HG03108 (cell line): ENCODE measurements at regions not wholly inside any gene's neighbourhood (a gene's known extent, or its start where the extent isn't known, plus 50 kb on each side); places are given as distances from the start of the nearest gene placed in this dataset.
"Not testable (repeated sequence)": the region's sequence is repeated elsewhere in the genome, so short reads cannot be mapped to it uniquely, and the experiment has no call there.

Source experiments
- ATAC-seq: cut with Tn5 transposase; IDR thresholded peaks from one replicate; pipeline ENCODE4 v1.9.1; 2021; ENCODE audit warnings: moderate library complexity; ENCODE audit not compliant: unreplicated experiment

DNA sequence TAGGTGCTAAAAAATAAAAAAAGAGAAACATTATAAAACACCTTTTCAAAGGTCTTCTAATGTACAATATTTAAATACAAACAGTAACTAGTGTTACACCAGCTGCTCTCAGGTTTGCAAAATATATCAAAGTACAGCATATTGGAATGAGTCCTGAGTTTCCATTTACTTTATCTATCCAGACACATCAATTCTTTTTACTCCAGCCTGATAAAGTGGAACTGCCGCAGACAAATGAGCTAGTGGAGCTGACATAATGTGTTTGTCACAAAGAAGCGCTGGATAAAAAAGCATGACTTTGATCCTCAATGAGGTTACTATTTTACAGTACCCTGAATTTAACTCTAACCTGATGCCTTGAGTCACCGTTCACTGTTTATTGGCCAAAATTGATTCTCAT, 1243.1 kb downstream of the GATA3 start:
- no peak for ATAC-seq

DNA sequence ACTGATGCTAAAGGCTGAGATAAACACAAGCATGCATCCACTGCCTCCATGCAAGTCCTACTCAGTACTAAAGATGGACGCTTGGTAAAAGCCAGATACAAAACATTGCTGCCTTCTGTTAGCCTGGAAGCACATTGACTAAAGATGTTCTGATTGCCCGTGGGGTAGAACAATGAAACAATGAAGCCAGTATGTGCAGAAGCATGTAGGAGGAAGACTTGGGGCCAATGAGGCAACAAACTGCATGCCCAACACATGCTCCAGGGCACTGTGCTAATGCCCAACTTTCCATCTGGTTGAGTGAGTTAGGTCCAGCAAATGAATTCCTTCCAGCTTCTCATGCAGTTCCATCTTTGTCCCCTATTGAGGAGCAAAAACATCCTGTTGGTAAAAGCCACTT, 1245.5 kb downstream of the GATA3 start:
- ATAC-seq: no peak

DNA sequence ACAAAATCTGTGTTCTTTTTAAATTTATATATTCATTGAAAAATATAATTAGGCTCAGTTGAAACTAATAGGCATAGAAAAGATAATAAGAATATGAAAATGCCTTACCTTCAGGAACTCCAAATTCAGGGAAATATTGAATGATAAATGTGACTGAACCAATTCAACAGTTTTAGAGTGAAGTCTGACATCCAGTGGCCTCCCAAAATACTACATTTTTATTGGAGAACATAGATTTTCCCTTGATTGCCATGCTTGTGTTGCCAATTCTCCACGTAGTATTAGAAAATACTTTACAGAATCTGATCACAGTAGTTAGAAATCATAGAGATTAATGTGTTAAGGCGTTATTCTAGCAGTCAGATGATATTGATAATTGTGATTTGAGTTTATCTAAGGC, 1246.7 kb downstream of the GATA3 start:
- no peak for ATAC-seq

- ATAC-seq: no peak
Measured at GRCh38 chr10:9301554-9301953, 1247.1 kb downstream of the GATA3 start.

DNA sequence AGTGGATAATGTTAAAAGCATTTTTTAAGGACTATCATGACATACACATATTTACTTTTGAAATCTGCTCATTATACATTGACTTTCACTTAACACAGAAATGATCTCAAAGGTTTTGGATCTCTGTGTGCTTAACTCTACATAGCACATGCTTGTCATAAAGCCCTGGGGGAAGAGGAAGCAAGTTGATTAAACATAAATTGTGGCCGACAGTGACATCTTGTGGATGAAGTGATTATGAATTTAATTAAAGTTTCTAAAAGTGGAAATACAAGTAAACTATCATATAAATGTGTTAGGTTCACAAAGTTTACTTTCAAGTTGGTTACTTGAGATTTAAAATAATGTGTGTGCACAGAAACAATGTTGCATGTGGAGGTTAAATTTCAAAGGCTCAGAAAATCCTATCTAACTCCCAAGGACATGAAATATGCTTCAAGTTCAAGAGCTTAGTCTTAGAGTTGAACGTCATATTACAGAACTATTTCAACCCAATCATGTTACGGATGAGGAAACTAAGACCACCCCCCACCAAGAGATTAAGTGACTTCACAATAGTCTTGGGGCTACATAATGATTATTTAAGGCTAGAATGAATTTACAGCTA, 1247.8 kb downstream of the GATA3 start:
- no peak for ATAC-seq

GRCh38 chr10:9305018-9305655, 1250.6 kb downstream of the GATA3 start:
- ATAC-seq: no peak

DNA sequence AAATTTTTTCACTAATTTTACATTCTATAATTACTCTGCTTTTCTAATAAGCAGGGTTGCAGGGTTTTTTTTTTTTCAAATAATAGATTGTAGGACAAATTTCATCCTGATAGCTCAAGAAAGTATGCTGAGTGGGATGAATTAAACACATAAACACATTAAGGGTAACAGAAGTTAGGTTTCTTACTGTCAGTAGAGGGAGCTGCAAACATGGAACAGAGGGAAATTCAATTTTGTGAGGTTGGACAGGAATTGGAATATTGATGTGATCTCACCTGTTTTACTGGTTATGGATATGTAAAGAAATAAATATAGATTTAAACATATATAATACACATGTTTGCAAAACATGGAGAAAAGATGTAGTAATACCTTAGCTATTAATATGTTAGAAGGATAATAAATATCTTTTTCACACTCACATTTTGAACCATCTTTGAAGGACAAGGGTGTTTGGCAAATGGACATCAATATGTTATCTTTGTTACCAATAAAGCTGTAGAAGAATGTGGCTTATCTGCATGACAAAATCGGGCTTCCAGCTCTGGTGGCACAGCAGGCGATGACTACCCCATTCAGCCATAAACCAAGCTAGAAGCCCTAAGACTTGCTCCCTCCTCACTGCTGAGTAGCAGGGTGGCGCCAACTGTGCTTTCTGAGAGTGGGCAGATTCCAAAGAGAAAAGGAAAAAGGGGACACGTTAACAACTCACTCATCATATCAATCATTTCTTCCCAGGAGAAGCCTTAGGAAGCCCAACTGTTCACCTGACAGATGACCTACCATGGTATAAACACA, 1257.4 kb downstream of the GATA3 start:
- no peak for ATAC-seq

- ATAC-seq: no peak
Measured at GRCh38 chr10:9315292-9315691, 1260.8 kb downstream of the GATA3 start.

DNA sequence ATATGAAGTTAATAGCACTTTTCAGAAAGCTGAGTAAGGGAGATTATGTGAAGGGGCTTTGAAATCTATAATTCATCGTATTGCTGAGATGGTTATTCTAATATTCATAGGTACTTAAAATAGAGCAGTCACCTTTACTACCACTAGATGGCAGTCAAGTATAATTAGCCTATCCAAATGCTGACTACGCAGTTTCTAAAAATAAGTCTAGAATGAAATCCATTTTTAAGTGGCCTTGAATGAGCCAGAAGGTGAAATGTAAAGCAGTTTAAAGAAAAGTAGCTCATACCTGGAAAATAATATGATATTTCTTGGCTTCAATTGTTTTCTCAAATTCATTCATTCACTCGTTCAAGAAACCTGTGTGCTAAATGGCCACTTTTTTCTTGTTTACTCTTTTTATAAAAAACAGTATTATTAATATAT, 1277.1 kb downstream of the GATA3 start:
- no peak for ATAC-seq

DNA sequence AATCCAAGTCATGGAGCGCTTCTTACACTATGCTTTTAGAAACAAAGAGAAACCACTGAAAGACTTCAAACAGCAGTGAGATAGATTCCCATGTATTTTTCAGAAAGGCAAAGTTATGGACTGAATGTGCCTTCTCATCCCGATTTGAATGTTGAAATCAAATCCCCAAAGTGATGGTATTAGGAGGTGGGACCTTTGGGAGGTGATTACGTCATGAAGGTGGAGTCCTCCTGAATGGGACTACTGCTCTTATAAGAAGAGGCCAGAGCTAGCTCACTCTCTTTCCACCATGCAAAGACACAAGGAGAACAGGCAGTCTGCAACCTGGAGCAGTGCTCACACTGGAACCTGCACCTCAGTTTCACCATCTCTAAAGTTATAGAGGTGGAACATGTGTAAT, 1279.8 kb downstream of the GATA3 start:
- no peak for ATAC-seq

DNA sequence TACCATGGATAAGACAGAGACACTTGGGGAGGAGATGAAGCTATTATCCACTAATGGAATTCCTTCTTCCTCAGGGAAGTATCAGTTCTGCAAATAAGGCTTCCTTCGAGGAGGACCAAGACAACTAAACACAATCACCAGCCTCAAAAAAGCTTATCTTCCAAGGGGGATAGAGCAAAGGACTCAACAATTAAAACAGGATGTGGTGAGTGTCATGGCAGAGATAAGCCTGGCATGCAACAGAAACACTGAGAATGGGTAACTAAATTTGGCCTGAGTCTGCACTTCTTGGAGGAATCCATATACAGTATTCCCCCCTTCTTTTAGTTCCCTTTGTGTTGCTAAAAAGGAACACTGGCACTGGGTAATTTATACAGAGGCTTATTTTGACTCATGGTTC, 1285.2 kb downstream of the GATA3 start:
- ATAC-seq: no peak

- ATAC-seq: no peak
Measured at GRCh38 chr10:9342885-9343570, 1288.5 kb downstream of the GATA3 start.

DNA sequence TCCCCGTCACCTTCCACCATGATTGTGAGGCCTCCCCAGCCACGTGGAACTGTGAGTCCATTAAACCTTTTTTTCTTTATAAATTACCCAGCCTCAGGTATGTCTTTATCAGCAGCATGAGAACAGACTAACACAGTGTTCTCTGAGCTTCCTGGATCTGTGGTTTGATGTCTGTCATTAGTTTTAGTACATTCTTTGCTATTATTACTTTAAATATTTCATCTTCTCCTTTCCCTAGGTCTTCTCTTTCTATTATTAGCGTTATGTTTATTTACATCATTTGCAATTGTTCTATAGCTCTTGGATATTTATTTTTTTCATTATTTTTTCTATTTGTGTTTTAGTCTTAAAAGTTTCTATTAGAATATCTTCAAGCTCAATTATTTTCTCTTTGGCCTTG, 1293.4 kb downstream of the GATA3 start:
- ATAC-seq: not testable (repeated sequence)

DNA sequence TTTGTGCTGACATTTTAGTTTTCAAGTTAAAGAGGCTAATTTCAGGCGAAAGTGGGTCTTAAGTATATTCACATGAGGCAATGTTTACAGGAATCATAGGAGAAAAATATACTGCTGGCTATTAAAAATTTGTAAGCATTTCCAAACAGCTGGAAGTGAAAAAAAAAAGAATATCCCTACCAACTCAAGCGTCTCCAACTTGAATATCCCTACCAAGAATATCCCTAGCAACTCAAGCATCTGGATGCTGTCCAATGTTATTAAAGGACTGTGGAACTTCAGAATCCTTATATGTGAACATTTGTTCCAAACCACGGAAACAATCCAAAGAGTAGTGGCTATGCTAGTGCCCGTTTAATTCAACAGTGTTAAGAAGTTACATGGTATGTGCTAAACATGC, 1303.0 kb downstream of the GATA3 start:
- no peak for ATAC-seq

GRCh38 chr10:9362721-9363120, 1308.2 kb downstream of the GATA3 start:
- ATAC-seq: no peak

GRCh38 chr10:9379183-9379582, 1324.7 kb downstream of the GATA3 start:
- no peak for ATAC-seq

GRCh38 chr10:9381733-9382532, 1327.4 kb downstream of the GATA3 start:
- ATAC-seq: no peak

- ATAC-seq: no peak
Measured at GRCh38 chr10:9382533-9382866, 1328.0 kb downstream of the GATA3 start.

- ATAC-seq: no peak
Measured at GRCh38 chr10:9390516-9390915, 1336.0 kb downstream of the GATA3 start.

DNA sequence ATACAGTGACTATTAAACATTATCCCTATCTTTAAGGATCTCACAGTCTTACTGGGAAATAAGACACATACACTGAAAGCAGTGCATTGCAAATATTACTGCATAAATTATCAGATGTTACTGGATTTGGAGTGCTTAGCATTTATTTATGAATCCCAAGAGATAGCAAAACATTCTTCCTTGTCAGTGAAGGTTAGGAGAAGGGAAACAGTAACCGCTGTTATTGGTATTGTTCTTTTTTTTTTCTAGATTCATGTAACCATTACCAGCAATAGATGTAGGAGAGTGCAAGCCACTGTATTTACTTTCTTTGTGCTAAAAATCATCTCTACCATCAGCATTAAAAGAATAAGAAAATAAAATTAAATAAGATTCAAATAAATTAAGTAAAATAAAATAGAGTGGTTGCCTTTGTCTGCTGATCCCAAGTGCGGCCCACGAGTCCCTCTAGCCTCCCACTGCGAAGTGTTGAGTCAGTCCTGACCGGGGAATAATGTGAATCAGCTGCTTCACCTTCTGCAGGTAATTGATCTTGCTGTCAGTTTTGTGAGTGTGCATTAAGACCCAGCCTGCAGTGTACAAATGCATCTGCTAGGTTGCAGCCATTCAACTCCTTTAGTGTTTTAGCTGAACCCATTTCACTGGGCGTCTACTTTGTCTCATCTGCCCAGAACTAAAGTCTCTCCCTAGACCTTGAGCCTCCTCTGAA, 1344.9 kb downstream of the GATA3 start:
- ATAC-seq: no peak
